Embryonic facial prominence (tissue), 1 donor: ENCODE measurements at regions not wholly inside any gene's neighbourhood (a gene's known extent, or its start where the extent isn't known, plus 50 kb on each side); places are given as distances from the start of the nearest gene placed in this dataset.
"Not testable (repeated sequence)": the region's sequence is repeated elsewhere in the genome, so short reads cannot be mapped to it uniquely, and the experiment has no call there.

ENCODE experiments used
- DNase-seq: peaks from one replicate; pipeline ENCODE4 v3.0.0-alpha.2; 2016; ENCODE audit errors: extremely low spot score

GRCh38 chr12:46087916-46088439, 97.6 kb upstream of the SCAF11 start:
- DNase-seq, result no peak

DNA sequence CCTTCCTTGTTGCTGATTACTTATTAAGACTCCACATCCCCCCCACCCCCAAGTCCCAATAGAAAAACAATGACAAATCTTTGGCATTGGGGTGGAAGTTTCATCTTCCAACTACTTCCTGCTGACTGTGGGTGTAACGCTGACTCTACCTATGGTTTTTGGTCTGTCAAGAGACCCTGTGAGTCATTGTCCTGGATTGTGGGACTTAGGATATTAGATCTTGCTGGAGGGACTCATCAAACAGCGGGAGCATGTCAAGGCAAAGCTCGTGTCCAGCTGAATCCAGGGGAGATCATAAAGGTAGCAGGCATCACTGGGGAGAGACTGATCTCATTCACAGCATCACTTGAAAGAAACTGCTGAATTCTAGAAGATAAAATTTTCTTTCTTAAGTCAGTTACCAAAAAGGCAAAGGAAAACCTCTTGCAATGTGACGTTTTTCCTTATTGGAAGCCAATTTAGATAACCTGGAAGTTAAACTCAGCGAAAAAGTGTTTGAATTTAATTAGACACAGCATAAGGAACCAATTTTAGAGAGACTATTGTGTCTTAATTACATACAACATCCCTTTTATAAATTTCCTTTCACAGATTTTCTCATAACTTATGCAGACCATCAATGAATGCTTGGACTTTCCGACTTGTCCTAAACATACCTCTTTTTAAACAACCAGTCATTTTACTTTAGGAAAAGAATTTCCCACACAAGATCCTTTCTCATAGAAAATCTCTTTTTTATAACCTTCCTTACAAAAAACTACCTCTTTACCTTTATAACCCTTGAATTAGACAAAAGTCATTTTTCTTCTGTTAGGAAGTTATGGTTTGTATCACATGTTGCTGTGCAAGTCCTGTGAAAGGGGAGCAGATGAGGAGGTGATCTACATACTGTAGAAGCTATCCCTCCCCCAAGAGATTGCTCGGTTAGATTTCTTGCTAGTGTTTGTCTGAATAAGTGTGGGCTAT, 94.6 kb upstream of the SCAF11 start:
- no peak for DNase-seq

DNA sequence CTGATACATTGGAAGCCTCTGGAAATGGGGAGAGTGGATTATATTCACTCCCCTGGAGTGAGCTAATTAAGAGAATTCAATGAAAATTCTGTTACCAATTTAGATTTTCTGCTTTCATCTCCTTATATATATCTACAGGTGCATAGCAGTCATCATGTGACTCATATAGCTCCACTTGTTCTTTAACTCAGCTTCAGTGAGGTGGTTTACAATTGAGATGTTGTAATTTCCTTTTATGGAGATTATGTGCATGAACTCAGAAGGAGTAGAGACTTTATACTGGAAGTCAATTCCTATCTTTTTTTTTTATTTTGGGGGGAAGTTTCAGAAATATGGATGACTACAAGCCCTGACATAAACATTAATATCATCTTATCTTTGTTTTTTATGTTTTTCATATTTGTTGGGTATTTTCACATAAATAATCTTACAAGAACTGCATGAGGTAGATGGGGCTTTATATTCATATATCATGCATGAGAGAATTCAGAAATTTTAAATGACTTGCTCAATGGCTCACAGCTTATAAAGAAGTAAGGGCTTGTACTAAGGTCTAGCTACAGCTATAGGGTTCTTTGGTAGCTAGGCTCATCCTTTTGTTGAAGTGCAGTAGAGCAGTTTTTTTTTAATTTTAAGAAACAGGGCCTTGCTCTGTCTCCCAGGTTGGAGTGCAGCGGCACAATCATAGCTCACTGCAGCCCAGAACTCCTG, 92.3 kb upstream of the SCAF11 start:
- DNase-seq, result no peak

DNA sequence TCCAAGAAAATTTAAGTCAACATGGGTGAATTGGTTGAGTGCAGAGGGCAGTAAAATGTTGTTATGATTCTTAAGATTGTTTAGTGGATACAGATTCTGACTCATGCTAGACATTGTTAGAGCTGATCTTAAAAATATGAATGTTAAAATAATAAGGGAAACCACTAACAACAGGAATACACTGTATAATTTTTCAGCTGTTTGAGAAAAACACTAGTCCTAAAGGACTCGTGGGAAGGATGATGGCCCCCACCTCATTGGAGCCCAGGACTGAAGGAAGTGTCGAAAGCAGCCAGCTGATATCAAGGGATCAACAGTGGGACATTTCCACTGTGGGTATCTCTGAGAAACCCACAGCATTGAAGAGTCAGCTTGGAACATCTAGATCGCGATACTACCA, 82.9 kb upstream of the SCAF11 start:
- no peak for DNase-seq

- DNase-seq, result peak; percentile 8
Observed at GRCh38 chr12:46071769-46072624, 81.6 kb upstream of the SCAF11 start.

GRCh38 chr12:46071335-46071734, 81.0 kb upstream of the SCAF11 start:
- DNase-seq, result no peak

DNA sequence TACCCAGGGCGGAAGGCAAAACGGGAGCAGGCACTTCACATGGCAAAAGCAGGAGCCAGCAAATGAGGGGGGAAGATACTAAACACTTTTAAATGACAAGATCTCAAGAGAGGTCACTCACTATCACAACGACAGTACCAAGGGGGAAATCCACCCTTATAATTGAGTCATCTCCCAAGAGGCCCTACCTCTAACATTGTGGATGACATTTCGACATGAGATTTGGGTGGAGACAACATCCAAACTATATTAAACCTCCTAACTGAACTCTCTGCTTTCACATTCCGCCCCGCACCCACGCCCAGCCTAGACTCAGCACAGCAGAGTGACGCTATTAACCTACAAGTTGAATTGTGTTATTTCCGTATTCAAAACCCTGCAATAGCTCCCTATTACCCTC, 76.7 kb upstream of the SCAF11 start:
- no peak for DNase-seq

DNA sequence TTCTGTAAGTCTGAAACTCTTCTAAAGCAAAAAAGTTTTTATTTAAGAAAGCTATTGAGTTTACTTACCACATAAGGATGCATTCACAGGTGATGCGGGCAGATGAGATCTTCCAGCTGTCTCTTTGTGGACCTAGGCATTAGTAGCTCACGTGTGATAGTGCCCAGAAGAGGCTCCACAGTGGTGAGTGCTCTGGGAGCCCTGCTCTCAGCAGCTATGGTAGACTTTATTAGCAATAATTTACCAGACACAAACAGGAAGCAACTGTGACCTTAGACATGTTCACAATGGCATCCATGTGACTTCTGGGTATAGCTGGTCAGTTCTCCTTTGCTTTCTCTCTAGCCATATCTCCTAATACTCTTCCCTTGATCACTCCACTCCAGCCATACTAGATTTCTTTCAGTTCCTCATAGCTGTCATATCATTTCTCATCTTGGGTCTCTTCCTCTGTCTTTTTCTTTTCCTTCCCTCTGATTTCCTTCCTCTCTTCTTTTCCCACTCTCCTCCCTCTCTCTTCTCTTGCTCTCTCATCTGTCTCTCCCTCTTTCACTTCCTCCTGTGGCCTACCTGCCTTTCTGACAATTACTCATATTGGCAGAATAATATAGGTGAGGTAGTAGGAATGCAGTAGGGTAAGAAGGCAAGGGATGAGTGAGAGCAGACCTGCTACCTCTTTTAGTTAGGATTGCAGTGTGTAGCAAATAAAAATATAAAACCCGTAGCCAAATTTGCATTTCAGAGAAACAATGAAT, 75.2 kb upstream of the SCAF11 start:
- no peak for DNase-seq

- DNase-seq, result no peak
Observed at GRCh38 chr12:46064548-46064947, 74.2 kb upstream of the SCAF11 start.

DNA sequence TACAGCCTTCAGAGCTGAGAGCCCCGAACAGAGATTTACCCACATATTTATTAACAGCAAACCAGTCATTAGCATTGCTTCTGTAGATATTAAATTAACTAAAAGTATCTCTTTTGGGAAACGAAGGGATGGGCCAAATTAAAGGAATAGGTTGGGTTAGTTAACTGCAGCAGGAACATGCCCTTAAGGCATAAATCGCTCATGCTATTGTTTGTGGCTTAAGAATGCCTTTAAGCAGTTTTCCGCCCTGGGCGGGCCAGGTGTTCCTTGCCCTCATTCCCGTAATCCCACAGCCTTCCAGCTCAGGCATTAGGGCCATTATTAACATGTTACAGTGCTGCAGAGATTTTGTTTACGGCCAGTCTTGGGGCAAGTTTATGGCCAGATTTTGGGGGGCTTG, 68.3 kb upstream of the SCAF11 start:
- not testable (repeated sequence) for DNase-seq

GRCh38 chr12:46050805-46051204, 60.4 kb upstream of the SCAF11 start:
- no peak for DNase-seq

DNA sequence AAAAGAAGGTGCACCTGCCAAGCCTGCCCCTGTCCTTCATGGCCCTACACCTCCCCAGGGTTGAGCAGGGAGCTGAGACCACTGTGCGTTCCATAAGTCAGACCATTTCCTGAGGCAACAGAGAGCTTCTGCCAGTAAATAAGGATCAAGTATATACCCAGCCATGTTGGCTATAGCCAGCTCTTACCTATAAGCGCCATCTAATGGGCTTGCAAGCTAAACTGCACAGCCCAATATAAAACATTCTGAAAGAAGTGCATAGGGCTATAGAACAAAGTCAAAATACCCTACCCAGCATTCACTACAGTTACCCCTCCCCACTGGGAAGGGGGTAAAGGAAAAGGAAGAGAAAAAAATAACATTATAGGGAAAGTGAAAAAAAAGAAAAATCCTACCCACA, 59.3 kb upstream of the SCAF11 start:
- DNase-seq, result no peak

- DNase-seq, result no peak
Observed at GRCh38 chr12:46046436-46046835, 56.1 kb upstream of the SCAF11 start.

GRCh38 chr12:46043972-46044520, 53.7 kb upstream of the SCAF11 start:
- no peak for DNase-seq
